Mesothelial cell of epicardium (in vitro differentiated cells): ENCODE measurements at regions not wholly inside any gene's neighbourhood (a gene's known extent, or its start where the extent isn't known, plus 50 kb on each side); places are given as distances from the start of the nearest gene placed in this dataset.

Source experiments
- DNase-seq, 2 experiments: peaks; one replicate each; pipeline ENCODE4 v3.0.0; 2021; ENCODE audit warnings: low spot score in 2 of 2; ENCODE audit not compliant: unreplicated experiment in 2 of 2
- H3K27ac Mint-ChIP-seq: 2 replicates; pipeline ENCODE4 v1.8.0; 2021; ENCODE audit warnings: mixed read lengths
- H3K27me3 Mint-ChIP-seq: 2 replicates; pipeline ENCODE4 v1.8.0; 2021; ENCODE audit warnings: low read depth, mixed read lengths
- H3K36me3 Mint-ChIP-seq: 2 replicates; pipeline ENCODE4 v1.8.0; 2021; ENCODE audit warnings: mixed read lengths
- H3K4me1 Mint-ChIP-seq: 2 replicates; pipeline ENCODE4 v1.8.0; 2021; ENCODE audit warnings: mixed read lengths
- H3K4me3 Mint-ChIP-seq: 2 replicates; pipeline ENCODE4 v1.8.0; 2021; ENCODE audit warnings: mild to moderate bottlenecking, moderate library complexity, mixed read lengths
- H3K9me3 Mint-ChIP-seq: 2 replicates; pipeline ENCODE4 v1.8.0; 2021; ENCODE audit warnings: mixed read lengths
- TF ChIP-seq, protein P1 (sequence below): fragments of 200-600 bp; sonication (generic); IDR thresholded peaks from one replicate; pipeline ENCODE4 v1.5.0; 2021; ENCODE audit warnings: antibody characterized with exemption; ENCODE audit not compliant: unreplicated experiment

- Mint-ChIP-seq H3K9me3 (no peaks in the 10 kb centered on the region), H3K36me3 (no peaks in the 10 kb centered on the region), H3K4me3 (no peak overlapping the region), H3K4me1 (no peaks in the 10 kb centered on the region), H3K27me3 (peaks cover 3% of the 10 kb centered on the region), H3K27ac (no peak overlapping the region)
- DNase-seq, result no peak
- TF ChIP-seq, protein P1, sequence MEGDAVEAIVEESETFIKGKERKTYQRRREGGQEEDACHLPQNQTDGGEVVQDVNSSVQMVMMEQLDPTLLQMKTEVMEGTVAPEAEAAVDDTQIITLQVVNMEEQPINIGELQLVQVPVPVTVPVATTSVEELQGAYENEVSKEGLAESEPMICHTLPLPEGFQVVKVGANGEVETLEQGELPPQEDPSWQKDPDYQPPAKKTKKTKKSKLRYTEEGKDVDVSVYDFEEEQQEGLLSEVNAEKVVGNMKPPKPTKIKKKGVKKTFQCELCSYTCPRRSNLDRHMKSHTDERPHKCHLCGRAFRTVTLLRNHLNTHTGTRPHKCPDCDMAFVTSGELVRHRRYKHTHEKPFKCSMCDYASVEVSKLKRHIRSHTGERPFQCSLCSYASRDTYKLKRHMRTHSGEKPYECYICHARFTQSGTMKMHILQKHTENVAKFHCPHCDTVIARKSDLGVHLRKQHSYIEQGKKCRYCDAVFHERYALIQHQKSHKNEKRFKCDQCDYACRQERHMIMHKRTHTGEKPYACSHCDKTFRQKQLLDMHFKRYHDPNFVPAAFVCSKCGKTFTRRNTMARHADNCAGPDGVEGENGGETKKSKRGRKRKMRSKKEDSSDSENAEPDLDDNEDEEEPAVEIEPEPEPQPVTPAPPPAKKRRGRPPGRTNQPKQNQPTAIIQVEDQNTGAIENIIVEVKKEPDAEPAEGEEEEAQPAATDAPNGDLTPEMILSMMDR, result no peak
These were observed 1041.0 kb upstream of the TENM3 start for GRCh38 chr4:181202240-181202639.

DNA sequence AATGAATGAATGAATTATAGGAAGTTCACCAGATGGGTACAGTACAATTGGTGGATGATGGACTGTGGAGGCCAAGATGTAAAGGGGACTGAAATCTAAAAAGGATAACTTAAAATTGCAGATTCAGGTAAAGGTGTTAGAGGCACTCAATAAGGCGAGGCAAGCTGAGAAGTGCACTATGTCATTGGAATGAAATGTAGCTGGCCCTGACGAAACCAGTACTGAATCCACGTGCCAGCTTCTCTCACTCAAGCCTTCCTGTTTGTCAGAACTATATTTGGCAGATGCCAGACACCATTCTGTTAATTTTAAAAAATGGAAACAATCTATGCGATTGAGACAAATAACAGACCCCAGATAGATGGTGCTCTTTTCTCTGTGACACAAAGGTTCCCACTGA lies 1039.1 kb upstream of the TENM3 start:
- no peak for DNase-seq
- Mint-ChIP-seq H3K36me3 (no peaks in the 10 kb centered on the region), H3K27ac (no peak overlapping the region), H3K4me1 (no peaks in the 10 kb centered on the region), H3K4me3 (no peak overlapping the region), H3K27me3 (no peaks in the 10 kb centered on the region), H3K9me3 (no peaks in the 10 kb centered on the region)
- TF ChIP-seq, protein P1, result no peak

GRCh38 chr4:181213551-181213950 lies 1029.7 kb upstream of the TENM3 start:
- Mint-ChIP-seq H3K27ac (no peak overlapping the region), H3K4me1 (no peaks in the 10 kb centered on the region), H3K36me3 (no peaks in the 10 kb centered on the region), H3K27me3 (no peaks in the 10 kb centered on the region), H3K9me3 (no peaks in the 10 kb centered on the region), H3K4me3 (no peak overlapping the region)
- TF ChIP-seq, protein P1, result no peak
- DNase-seq, result no peak

DNA sequence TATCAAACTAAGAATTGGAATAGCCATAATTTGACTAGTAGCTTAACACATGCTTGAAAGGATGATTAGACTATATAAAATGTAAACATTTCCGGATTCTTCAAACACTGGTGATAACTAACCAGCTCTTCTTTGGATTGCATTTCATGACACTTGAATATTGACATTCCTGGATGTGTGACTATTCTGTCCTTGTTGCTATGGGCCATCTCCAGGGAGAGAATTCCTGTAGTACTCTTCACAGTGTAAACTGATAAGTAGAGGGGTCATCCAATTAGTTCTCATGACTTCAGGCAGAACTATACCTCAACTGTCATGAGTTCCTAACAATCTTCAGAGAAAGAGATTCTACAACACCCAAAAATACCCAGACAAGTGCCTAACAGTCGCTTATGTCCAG lies 1026.7 kb upstream of the TENM3 start:
- H3K27me3 Mint-ChIP-seq, result no peaks in the 10 kb centered on the region
- H3K4me3 Mint-ChIP-seq, result no peak overlapping the region
- H3K36me3 Mint-ChIP-seq, result no peaks in the 10 kb centered on the region
- no peaks in the 10 kb centered on the region for H3K4me1 Mint-ChIP-seq
- DNase-seq, result no peak
- H3K9me3 Mint-ChIP-seq, result no peaks in the 10 kb centered on the region
- TF ChIP-seq, protein P1, result no peak
- H3K27ac Mint-ChIP-seq, result no peak overlapping the region

- DNase-seq, result no peak
- Mint-ChIP-seq H3K4me1 (peaks cover 6% of the 10 kb centered on the region), H3K9me3 (no peaks in the 10 kb centered on the region), H3K4me3 (no peak overlapping the region), H3K36me3 (no peaks in the 10 kb centered on the region), H3K27me3 (no peaks in the 10 kb centered on the region), H3K27ac (no peak overlapping the region)
- TF ChIP-seq, protein P1, result no peak
These were observed 1023.3 kb upstream of the TENM3 start for GRCh38 chr4:181219783-181220416.

DNA sequence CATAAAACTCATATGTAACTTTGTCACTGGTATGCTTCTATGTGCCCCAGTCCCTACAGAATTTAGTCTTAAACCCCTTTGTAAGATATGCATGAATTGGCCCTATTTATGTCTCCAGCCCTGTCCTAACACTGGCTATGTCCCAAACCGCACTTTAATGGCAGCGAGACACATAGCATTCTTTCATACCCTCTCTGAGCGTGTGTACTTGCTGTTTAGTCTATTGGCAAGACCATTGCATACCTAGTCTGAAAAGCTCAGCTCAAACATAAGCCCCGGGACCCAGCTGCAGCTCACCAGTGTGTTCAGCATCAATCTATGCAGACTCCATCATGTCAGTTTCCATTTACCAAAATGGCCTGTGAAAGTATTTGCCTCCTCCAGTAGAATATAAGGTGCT lies 1018.4 kb upstream of the TENM3 start:
- no peaks in the 10 kb centered on the region for H3K9me3 Mint-ChIP-seq
- H3K27me3 Mint-ChIP-seq, result no peaks in the 10 kb centered on the region
- TF ChIP-seq, protein P1, result no peak
- no peak overlapping the region for H3K27ac Mint-ChIP-seq
- no peak for DNase-seq
- H3K4me1 Mint-ChIP-seq, result peaks cover 24% of the 10 kb centered on the region
- no peak overlapping the region for H3K4me3 Mint-ChIP-seq
- H3K36me3 Mint-ChIP-seq, result no peaks in the 10 kb centered on the region
